GM13976 (cell line): ENCODE measurements at regions not wholly inside any gene's neighbourhood (a gene's known extent, or its start where the extent isn't known, plus 50 kb on each side); places are given as distances from the start of the nearest gene placed in this dataset.

Experiments
- DNase-seq: peaks from one replicate; pipeline ENCODE4 v3.0.0; 2012; ENCODE audit warnings: low spot score
- in situ Hi-C: fragments of 300-500 bp; cut with MboI; formaldehyde crosslinking; loops from one replicate; pipeline ENCODE4 v1.12.0; 2022; ENCODE audit warnings: low sequenced_read_pairs, mixed read lengths, inconsistent platforms; ENCODE audit not compliant: unreplicated experiment
- TF ChIP-seq, protein P1 (sequence below): IDR thresholded peaks from 2 replicates; pipeline ENCODE4 v1.5.1; 2012; ENCODE audit warnings: borderline replicate concordance, mild to moderate bottlenecking; ENCODE audit not compliant: insufficient read depth; ENCODE audit errors: extremely low read depth, missing control alignments, control extremely low read depth

DNA sequence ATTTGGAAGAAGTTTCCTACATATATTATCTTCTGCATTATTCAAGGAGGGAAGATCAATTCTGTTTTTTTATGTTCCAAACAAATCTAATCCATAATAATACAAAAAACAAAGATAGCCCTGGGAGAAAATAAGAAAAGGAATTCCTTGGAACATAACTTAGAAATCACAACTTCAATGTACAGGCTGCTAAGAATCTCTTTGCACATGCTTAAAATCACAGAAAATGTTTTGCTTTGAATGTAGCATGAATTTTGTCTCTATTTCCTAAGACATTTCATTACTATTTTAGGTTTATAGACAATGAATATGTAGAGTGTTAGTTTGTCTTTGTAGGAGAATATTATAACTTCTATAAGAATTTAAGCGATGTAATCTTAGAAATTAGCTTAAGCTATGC, 700.1 kb downstream of the RNF144B start:
- in situ Hi-C loops, result no loop called here
- TF ChIP-seq, protein P1, sequence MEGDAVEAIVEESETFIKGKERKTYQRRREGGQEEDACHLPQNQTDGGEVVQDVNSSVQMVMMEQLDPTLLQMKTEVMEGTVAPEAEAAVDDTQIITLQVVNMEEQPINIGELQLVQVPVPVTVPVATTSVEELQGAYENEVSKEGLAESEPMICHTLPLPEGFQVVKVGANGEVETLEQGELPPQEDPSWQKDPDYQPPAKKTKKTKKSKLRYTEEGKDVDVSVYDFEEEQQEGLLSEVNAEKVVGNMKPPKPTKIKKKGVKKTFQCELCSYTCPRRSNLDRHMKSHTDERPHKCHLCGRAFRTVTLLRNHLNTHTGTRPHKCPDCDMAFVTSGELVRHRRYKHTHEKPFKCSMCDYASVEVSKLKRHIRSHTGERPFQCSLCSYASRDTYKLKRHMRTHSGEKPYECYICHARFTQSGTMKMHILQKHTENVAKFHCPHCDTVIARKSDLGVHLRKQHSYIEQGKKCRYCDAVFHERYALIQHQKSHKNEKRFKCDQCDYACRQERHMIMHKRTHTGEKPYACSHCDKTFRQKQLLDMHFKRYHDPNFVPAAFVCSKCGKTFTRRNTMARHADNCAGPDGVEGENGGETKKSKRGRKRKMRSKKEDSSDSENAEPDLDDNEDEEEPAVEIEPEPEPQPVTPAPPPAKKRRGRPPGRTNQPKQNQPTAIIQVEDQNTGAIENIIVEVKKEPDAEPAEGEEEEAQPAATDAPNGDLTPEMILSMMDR, result no peak
- no peak for DNase-seq

DNA sequence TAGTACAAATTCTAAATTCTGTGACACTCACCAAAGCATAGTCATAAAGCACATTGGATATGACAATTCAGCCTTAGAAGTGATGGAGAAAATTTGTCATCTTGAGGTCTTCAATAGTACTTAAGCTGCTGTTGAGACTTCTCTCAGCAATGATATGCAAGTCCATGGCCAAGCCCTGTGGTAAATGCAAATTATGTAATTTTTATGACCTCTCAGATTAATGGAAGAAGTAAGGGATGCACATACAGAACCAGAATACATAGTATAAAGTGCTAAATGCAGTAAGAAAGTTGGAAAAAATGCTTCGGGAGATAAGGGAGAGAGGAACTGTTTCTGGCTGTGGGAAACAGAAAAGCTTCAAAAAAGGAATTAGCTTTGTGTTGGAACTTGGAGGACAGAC, 700.7 kb downstream of the RNF144B start:
- in situ Hi-C loops, result no loop called here
- TF ChIP-seq, protein P1, result no peak
- no peak for DNase-seq

DNA sequence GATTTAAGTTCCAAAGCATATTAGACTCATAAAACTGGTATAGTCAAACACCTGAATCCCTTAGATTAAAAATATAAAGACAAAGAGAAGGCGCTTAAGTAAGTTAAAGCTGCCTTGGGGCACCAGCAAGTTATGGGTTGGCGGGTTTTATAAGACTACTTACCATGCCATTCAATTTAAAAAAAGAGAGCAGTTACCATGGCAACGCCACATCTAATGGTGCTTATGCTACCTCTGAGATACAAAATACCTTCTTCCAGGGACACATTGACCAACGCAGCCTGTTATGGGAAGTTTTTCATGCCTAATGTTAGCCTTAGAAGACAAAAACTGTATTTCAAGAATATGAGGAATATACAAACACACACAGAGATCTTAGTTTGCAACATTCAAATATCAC, 713.6 kb downstream of the RNF144B start:
- in situ Hi-C loops, result no loop called here
- TF ChIP-seq, protein P1, result no peak
- DNase-seq, result no peak

DNA sequence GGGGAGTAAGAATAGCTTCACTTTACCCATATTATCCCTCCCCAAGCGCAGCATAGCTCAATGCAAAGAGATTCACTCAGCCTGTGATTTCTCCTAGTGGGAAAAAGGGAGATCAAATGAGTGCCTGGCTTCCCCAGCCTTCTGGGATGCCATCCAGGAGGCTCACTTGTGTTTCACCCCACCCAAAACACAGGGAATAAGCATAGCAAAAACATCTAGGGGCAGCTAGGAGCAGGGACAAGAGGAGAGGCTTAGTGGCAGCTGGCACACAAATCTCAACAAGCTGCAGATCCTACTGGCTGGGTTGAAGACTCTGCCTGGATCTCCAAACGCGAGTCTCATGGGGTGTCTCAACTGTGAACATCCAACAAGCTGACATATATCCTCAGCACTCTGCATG, 715.8 kb downstream of the RNF144B start:
- in situ Hi-C loops, result no loop called here
- TF ChIP-seq, protein P1, result no peak
- DNase-seq, result no peak

DNA sequence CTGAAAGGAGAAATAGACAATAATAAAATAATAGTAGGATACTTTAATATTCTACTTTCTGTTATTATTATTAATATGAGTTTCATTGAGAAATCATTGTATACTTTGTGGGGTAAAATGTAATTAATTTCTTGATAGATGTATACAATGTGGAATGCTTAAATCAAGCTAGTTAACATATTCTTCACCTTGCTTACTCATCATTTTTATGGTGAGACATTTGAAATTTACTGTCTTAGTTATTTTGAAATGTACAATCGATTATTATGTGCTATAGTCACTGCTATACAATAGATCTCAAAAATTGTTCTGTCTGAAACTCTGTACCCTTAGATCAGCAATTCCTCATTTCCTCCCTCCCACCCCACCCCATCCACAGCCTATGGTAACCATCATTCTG, 720.3 kb downstream of the RNF144B start:
- no peak for DNase-seq
- TF ChIP-seq, protein P1, result no peak
- in situ Hi-C loops, result no loop called here

DNA sequence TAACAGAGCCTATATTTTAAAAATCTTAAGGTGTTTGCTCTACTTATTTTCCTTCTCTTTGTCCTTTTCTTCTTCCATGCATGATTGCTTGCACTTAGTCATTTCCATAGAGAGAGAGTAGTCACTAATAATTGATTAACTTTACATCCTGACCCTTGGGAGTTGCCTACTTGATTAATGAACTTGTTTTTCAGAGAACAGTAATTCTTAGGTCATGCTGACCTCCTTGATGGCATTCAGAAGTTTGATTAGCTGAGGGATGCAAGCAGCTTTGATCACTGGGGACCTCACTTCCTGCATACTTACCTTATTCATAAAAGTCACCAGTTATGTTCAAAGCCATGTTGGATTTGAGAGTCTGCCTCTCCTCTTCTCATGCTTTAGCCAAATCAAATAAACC, 715.6 kb upstream of the ID4 start:
- no peak for DNase-seq
- in situ Hi-C loops, result no loop called here
- TF ChIP-seq, protein P1, result no peak

DNA sequence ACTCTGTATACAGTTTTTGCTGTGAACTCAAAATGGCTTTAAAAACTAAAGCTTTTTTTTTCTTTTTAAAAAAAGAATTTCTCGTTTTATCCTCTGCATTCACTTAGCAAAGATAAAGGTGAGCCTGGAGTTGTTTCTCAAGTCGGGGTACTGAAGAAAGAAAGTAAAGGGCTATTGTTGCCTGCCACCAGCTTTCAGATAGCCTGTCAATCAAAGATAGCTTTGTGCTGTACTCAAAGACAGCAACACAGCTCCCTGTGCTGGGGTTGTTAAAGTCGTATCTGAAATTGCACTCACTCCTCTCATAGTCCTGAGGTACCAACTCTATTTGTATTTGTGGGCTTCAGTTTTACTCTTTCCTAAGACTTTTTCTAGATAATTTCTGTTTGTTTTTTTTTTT, 710.1 kb upstream of the ID4 start:
- TF ChIP-seq, protein P1, result no peak
- in situ Hi-C loops, result no loop called here
- no peak for DNase-seq
